HG02678 (cell line): ENCODE measurements at regions not wholly inside any gene's neighbourhood (a gene's known extent, or its start where the extent isn't known, plus 50 kb on each side); places are given as distances from the start of the nearest gene placed in this dataset.
A peak's percentile ranks its signal among the peaks of the same experiment; 100 is the strongest.
"Not testable (repeated sequence)": the region's sequence is repeated elsewhere in the genome, so short reads cannot be mapped to it uniquely, and the experiment has no call there.

Experiments
- ATAC-seq: cut with Tn5 transposase; IDR thresholded peaks from one replicate; pipeline ENCODE4 v1.9.1; 2021; ENCODE audit warnings: mild to moderate bottlenecking, moderate library complexity; ENCODE audit not compliant: unreplicated experiment

GRCh38 chr5:63564789-63565188 is 397.5 kb downstream of the HTR1A start:
- ATAC-seq: no peak

GRCh38 chr5:63563008-63563917 is 399.0 kb downstream of the HTR1A start:
- ATAC-seq: no peak

GRCh38 chr5:63555874-63556273 is 406.4 kb downstream of the HTR1A start:
- no peak for ATAC-seq

GRCh38 chr5:63554191-63554590 is 408.1 kb downstream of the HTR1A start:
- ATAC-seq: no peak

GRCh38 chr5:63553073-63553472 is 409.2 kb downstream of the HTR1A start:
- ATAC-seq: no peak

GRCh38 chr5:63535840-63536602 is 426.2 kb downstream of the HTR1A start:
- ATAC-seq: no peak

- ATAC-seq: no peak
These were observed 438.0 kb downstream of the HTR1A start for GRCh38 chr5:63524281-63524680.

GRCh38 chr5:63516006-63516405 is 446.2 kb downstream of the HTR1A start:
- ATAC-seq: no peak

GRCh38 chr5:63500242-63500641 is 462.0 kb downstream of the HTR1A start:
- ATAC-seq: no peak

- no peak for ATAC-seq
These were observed 467.0 kb downstream of the HTR1A start for GRCh38 chr5:63495225-63495624.

- ATAC-seq: no peak
These were observed 478.9 kb downstream of the HTR1A start for GRCh38 chr5:63483338-63483737.

- no peak for ATAC-seq
These were observed 488.8 kb downstream of the HTR1A start for GRCh38 chr5:63473335-63473967.

- no peak for ATAC-seq
These were observed 506.0 kb downstream of the HTR1A start for GRCh38 chr5:63456279-63456678.

GRCh38 chr5:63451188-63451587 is 511.1 kb downstream of the HTR1A start:
- no peak for ATAC-seq

GRCh38 chr5:63439537-63439936 is 522.7 kb downstream of the HTR1A start:
- no peak for ATAC-seq

- no peak for ATAC-seq
These were observed 552.5 kb downstream of the HTR1A start for GRCh38 chr5:63409737-63410136.

- no peak for ATAC-seq
These were observed 553.3 kb downstream of the HTR1A start for GRCh38 chr5:63408984-63409383.

- ATAC-seq: peak; percentile 85
These were observed 560.7 kb downstream of the HTR1A start for GRCh38 chr5:63401436-63402046.

- ATAC-seq: no peak
These were observed 562.2 kb downstream of the HTR1A start for GRCh38 chr5:63400079-63400478.

- ATAC-seq: no peak
These were observed 563.9 kb downstream of the HTR1A start for GRCh38 chr5:63398346-63398745.

GRCh38 chr5:63388188-63388587 is 574.1 kb downstream of the HTR1A start:
- ATAC-seq: not testable (repeated sequence)
